Glutamatergic neuron (in vitro differentiated cells): ENCODE measurements at regions not wholly inside any gene's neighbourhood (a gene's known extent, or its start where the extent isn't known, plus 50 kb on each side); places are given as distances from the start of the nearest gene placed in this dataset.
"Not testable (repeated sequence)": the region's sequence is repeated elsewhere in the genome, so short reads cannot be mapped to it uniquely, and the experiment has no call there.

ENCODE experiments used
- DNase-seq: peaks from one replicate; pipeline ENCODE4 v3.0.0; 2022
- H3K27ac Mint-ChIP-seq: one replicate; pipeline ENCODE4 v1.8.0; 2020; ENCODE audit warnings: mild to moderate bottlenecking, mixed read lengths, inconsistent platforms; ENCODE audit not compliant: unreplicated experiment
- H3K27me3 Mint-ChIP-seq: one replicate; pipeline ENCODE4 v1.8.0; 2020; ENCODE audit warnings: mild to moderate bottlenecking, moderate library complexity, mixed read lengths, inconsistent platforms; ENCODE audit not compliant: unreplicated experiment
- H3K36me3 Mint-ChIP-seq: one replicate; pipeline ENCODE4 v1.8.0; 2020; ENCODE audit warnings: mild to moderate bottlenecking, mixed read lengths, inconsistent platforms; ENCODE audit not compliant: unreplicated experiment
- H3K4me1 Mint-ChIP-seq: one replicate; pipeline ENCODE4 v1.8.0; 2020; ENCODE audit warnings: mild to moderate bottlenecking, low read depth, mixed read lengths, inconsistent platforms; ENCODE audit not compliant: unreplicated experiment
- H3K4me3 Mint-ChIP-seq: one replicate; pipeline ENCODE4 v1.8.0; 2020; ENCODE audit warnings: mild to moderate bottlenecking, mixed read lengths, inconsistent platforms; ENCODE audit not compliant: unreplicated experiment
- H3K9me3 Mint-ChIP-seq: one replicate; pipeline ENCODE4 v1.8.0; 2020; ENCODE audit warnings: mild to moderate bottlenecking, moderate library complexity, mixed read lengths, inconsistent platforms; ENCODE audit not compliant: unreplicated experiment
- CTCF ChIP-seq: fragments of 200-600 bp; sonication (generic); IDR thresholded peaks from one replicate; pipeline ENCODE4 v1.5.0; 2021; ENCODE audit not compliant: partially characterized antibody, unreplicated experiment

GRCh38 chr10:84739641-84740040, 411.3 kb downstream of the CCSER2 start:
- DNase-seq, result no peak
- no peak overlapping the region for H3K27ac Mint-ChIP-seq
- H3K27me3 Mint-ChIP-seq, result no peaks in the 10 kb centered on the region
- no peaks in the 10 kb centered on the region for H3K9me3 Mint-ChIP-seq
- H3K36me3 Mint-ChIP-seq, result no peaks in the 10 kb centered on the region
- TF ChIP-seq CTCF, result no peak
- no peak overlapping the region for H3K4me3 Mint-ChIP-seq
- H3K4me1 Mint-ChIP-seq, result no peaks in the 10 kb centered on the region

GRCh38 chr10:84743483-84743882, 415.1 kb downstream of the CCSER2 start:
- TF ChIP-seq CTCF, result peak; percentile 66
- Mint-ChIP-seq H3K9me3 (no peaks in the 10 kb centered on the region), H3K27me3 (no peaks in the 10 kb centered on the region), H3K27ac (no peak overlapping the region), H3K4me3 (no peak overlapping the region), H3K36me3 (no peaks in the 10 kb centered on the region), H3K4me1 (no peaks in the 10 kb centered on the region)
- no peak for DNase-seq

GRCh38 chr10:84755311-84755710, 426.9 kb downstream of the CCSER2 start:
- Mint-ChIP-seq H3K27me3 (no peaks in the 10 kb centered on the region), H3K4me3 (no peak overlapping the region), H3K27ac (no peak overlapping the region), H3K9me3 (peaks cover 3% of the 10 kb centered on the region), H3K36me3 (peaks cover 4% of the 10 kb centered on the region), H3K4me1 (no peaks in the 10 kb centered on the region)
- no peak for TF ChIP-seq CTCF
- no peak for DNase-seq

- not testable (repeated sequence) for DNase-seq, H3K4me3 Mint-ChIP-seq, H3K4me1 Mint-ChIP-seq, H3K27me3 Mint-ChIP-seq, H3K36me3 Mint-ChIP-seq, H3K9me3 Mint-ChIP-seq, H3K27ac Mint-ChIP-seq
These were observed 428.3 kb downstream of the CCSER2 start for GRCh38 chr10:84756653-84757052.

- not testable (repeated sequence) for H3K27ac Mint-ChIP-seq, H3K4me1 Mint-ChIP-seq, H3K27me3 Mint-ChIP-seq, H3K4me3 Mint-ChIP-seq, H3K36me3 Mint-ChIP-seq, H3K9me3 Mint-ChIP-seq, DNase-seq
These were observed 433.7 kb downstream of the CCSER2 start for GRCh38 chr10:84761994-84762614.

DNA sequence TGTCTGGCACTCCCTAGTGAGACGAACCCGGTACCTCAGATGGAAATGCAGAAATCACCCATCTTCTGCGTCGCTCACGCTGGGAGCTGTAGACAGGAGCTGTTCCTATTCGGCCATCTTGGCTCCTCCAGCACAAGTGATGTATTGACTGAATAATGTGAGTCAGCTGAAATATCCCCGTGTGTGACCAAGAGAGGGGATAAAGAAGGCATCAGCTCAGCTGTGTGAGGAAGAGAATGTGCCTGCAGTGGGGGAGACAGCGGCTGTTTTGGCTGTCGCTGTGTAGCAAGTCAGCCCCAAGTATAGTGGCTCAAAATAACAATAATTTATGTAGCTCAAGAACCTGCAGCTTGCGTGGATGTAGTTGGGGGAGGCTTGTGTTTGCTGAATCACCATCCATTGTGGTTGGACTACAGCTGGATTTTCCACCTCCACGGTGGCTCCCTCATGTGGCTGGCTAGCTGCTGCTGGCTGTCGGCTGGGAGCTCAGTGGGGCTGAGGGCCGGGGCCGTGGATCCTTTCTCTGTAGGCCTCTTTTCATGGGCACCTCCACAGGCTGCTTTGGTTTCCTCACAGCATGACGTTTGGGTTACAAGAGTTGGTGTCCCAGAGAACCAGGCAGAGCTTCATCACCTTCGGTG, 434.5 kb downstream of the CCSER2 start:
- Mint-ChIP-seq H3K27me3 (peaks cover 3% of the 10 kb centered on the region), H3K27ac (no peak overlapping the region), H3K4me3 (peak overlapping the region; percentile 20), H3K4me1 (peaks cover 7% of the 10 kb centered on the region), H3K9me3 (peaks cover 2% of the 10 kb centered on the region), H3K36me3 (peaks cover 7% of the 10 kb centered on the region)
- DNase-seq, result no peak
- no peak for TF ChIP-seq CTCF
